CD14-positive monocyte (primary cell): ENCODE measurements at regions not wholly inside any gene's neighbourhood (a gene's known extent, or its start where the extent isn't known, plus 50 kb on each side); places are given as distances from the start of the nearest gene placed in this dataset.

ENCODE experiments used
- DNase-seq, 3 donors: peaks; one replicate each; pipeline ENCODE4 v3.0.0-alpha.2; 2011 to 2022
- H2AFZ ChIP-seq: 2 replicates; pipeline ENCODE4 v1.6.0; 2012; ENCODE audit warnings: mild to moderate bottlenecking, low read depth, low read length, inconsistent platforms; ENCODE audit not compliant: insufficient read depth, poor library complexity, severe bottlenecking
- H3K27ac ChIP-seq, 2 donors: 1 replicate in 1 of 2; 2 replicates in 1 of 2; pipeline ENCODE4 v1.5.1; 2012 to 2013; ENCODE audit warnings: low read length in 2 of 2, control low read depth in 1 of 2, inconsistent platforms in 1 of 2, low read depth in 1 of 2, mild to moderate bottlenecking in 1 of 2
- H3K27me3 ChIP-seq, 2 donors: one replicate each; pipeline versions ENCODE4 v1.6.0 to v1.6.1; 2011 to 2013; ENCODE audit warnings: low read length in 2 of 2; ENCODE audit not compliant: control insufficient read depth in 2 of 2, insufficient read depth in 2 of 2
- H3K36me3 ChIP-seq, 2 donors: replicated peaks in 1 of 2; 1 replicate in 1 of 2; 2 replicates in 1 of 2; pipeline versions ENCODE4 v1.5.1 to v1.6.1; 2012 to 2013; ENCODE audit warnings: low read length in 2 of 2, control low read depth in 1 of 2, inconsistent platforms in 1 of 2, mild to moderate bottlenecking in 1 of 2; ENCODE audit not compliant: insufficient read depth in 2 of 2, control insufficient read depth in 1 of 2
- H3K4me1 ChIP-seq, 2 donors: 1 replicate in 1 of 2; 2 replicates in 1 of 2; pipeline versions ENCODE4 v1.5.1 to v1.6.1; 2012 to 2013; ENCODE audit warnings: low read length in 2 of 2, control low read depth in 1 of 2, inconsistent platforms in 1 of 2, mild to moderate bottlenecking in 1 of 2, moderate library complexity in 1 of 2; ENCODE audit not compliant: insufficient read depth in 2 of 2, control insufficient read depth in 1 of 2
- H3K4me2 ChIP-seq: replicated peaks from 2 replicates; pipeline ENCODE3; 2012; ENCODE audit warnings: low read length, moderate library complexity, mild to moderate bottlenecking; ENCODE audit not compliant: poor library complexity, severe bottlenecking; ENCODE audit errors: extremely low read depth
- H3K4me3 ChIP-seq, 3 experiments: fragments of 200-600 bp in 1 of 3; sonication (generic) in 1 of 3; replicated peaks in 1 of 3; 1 replicate in 2 of 3; 2 replicates in 1 of 3; pipeline ENCODE4 v1.5.1; 2011 to 2013; ENCODE audit warnings: low read length in 3 of 3, mild to moderate bottlenecking in 3 of 3, control low read depth in 2 of 3, low read depth in 2 of 3, inconsistent platforms in 1 of 3, moderate library complexity in 1 of 3
- H3K79me2 ChIP-seq: 2 replicates; pipeline ENCODE4 v1.6.0; 2012; ENCODE audit warnings: mild to moderate bottlenecking, control low read depth, inconsistent platforms, low read length, moderate library complexity; ENCODE audit not compliant: insufficient read depth
- H3K9ac ChIP-seq: 2 replicates; pipeline ENCODE4 v1.6.0; 2017; ENCODE audit warnings: low read length, mild to moderate bottlenecking; ENCODE audit not compliant: insufficient read depth, poor library complexity, severe bottlenecking
- H3K9me3 ChIP-seq, 2 donors: replicated peaks in 1 of 2; 1 replicate in 1 of 2; 2 replicates in 1 of 2; pipeline versions ENCODE4 v1.5.1 to v1.6.1; 2012 to 2013; ENCODE audit warnings: low read length in 2 of 2, control low read depth in 1 of 2; ENCODE audit not compliant: control insufficient read depth in 1 of 2, insufficient read depth in 1 of 2
- H4K20me1 ChIP-seq: 2 replicates; pipeline ENCODE4 v1.6.0; 2012; ENCODE audit warnings: mild to moderate bottlenecking, low read length, control low read depth, moderate library complexity; ENCODE audit not compliant: insufficient read depth
- H3K27ac Mint-ChIP-seq, 7 donors: one replicate each; pipeline ENCODE4 v1.8.0; 2020; ENCODE audit warnings: mild to moderate bottlenecking in 7 of 7, mixed read lengths in 7 of 7, moderate library complexity in 6 of 7, inconsistent platforms in 2 of 7
- H3K27me3 Mint-ChIP-seq, 3 donors: one replicate each; pipeline ENCODE4 v1.8.0; 2021 to 2022; ENCODE audit warnings: low read depth in 3 of 3, mild to moderate bottlenecking in 3 of 3, mixed read lengths in 3 of 3, moderate library complexity in 3 of 3, inconsistent platforms in 1 of 3
- H3K36me3 Mint-ChIP-seq, 2 donors: one replicate each; pipeline ENCODE4 v1.8.0; 2020; ENCODE audit warnings: mixed read lengths in 2 of 2, inconsistent platforms in 1 of 2, mild to moderate bottlenecking in 1 of 2
- H3K4me1 Mint-ChIP-seq: one replicate; pipeline ENCODE4 v1.8.0; 2020; ENCODE audit warnings: mild to moderate bottlenecking, mixed read lengths
- H3K4me3 Mint-ChIP-seq, 2 donors: one replicate each; pipeline ENCODE4 v1.8.0; 2020; ENCODE audit warnings: mild to moderate bottlenecking in 2 of 2, mixed read lengths in 2 of 2, moderate library complexity in 1 of 2
- H3K9me3 Mint-ChIP-seq, 7 donors: one replicate each; pipeline ENCODE4 v1.8.0; 2020 to 2022; ENCODE audit warnings: mixed read lengths in 7 of 7, mild to moderate bottlenecking in 6 of 7, moderate library complexity in 6 of 7, inconsistent platforms in 2 of 7
- WGBS: methylation state at CpG from one replicate; pipeline ENCODE4 v1.1.5; 2013; ENCODE audit warnings: missing lambda C conversion rate; ENCODE audit not compliant: insufficient coverage; 5-methylcytosine and 5-hydroxymethylcytosine counted together
- intact Hi-C, 2 donors: fragments of 100-400 bp; cut with micrococcal nuclease; formaldehyde crosslinking; loops; one replicate each; pipeline versions ENCODE4 v1.15.0 to v1.15.1; 2023
- TF ChIP-seq, protein P1 (sequence below): fragments of 200-600 bp; IDR thresholded peaks from one replicate; pipeline ENCODE4 v1.8.0; 2022; ENCODE audit warnings: antibody characterized with exemption, mild to moderate bottlenecking

DNA sequence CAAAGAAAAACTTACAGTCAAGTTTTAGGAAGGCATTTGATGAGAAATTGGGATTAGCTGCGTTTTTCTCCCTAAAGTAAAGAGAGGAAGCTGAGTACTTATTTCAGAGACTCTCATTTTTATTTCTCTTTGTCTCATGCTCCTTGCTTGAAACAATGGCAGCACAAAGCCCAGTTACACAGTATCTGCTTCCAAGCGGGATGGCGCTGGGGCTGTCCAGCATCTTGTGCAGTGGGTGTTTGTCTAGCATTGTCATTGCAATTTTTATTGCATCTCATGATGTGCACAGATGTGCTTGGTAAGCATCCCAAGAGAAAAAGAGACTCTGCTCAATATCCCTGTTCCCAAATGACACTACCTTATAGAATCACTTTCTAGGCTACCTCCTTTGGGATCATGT is 102.8 kb upstream of the ZNF521 start:
- Histone ChIP-seq H3K27ac (no peak overlapping the region), H3K4me3 (no peak overlapping the region), H3K4me2 (no peak overlapping the region), H4K20me1 (no peaks in the 10 kb centered on the region), H3K79me2 (no peaks in the 10 kb centered on the region), H3K9ac (no peak overlapping the region), H3K27me3 (no peaks in the 10 kb centered on the region), H3K4me1 (no peaks in the 10 kb centered on the region), H3K9me3 (peaks cover 0 to 2% of the 10 kb centered on the region in 2 donors), H2AFZ (no peak overlapping the region), H3K36me3 (no peaks in the 10 kb centered on the region)
- Mint-ChIP-seq H3K27ac (no peak overlapping the region), H3K36me3 (no peaks in the 10 kb centered on the region), H3K4me3 (no peak overlapping the region), H3K9me3 (peaks cover 0 to 8% (median 4%) of the 10 kb centered on the region in 7 donors), H3K4me1 (no peaks in the 10 kb centered on the region), H3K27me3 (peaks cover 0 to 5% (median 0%) of the 10 kb centered on the region in 3 donors)
- intact Hi-C loops: no loop called here
- TF ChIP-seq, protein P1, sequence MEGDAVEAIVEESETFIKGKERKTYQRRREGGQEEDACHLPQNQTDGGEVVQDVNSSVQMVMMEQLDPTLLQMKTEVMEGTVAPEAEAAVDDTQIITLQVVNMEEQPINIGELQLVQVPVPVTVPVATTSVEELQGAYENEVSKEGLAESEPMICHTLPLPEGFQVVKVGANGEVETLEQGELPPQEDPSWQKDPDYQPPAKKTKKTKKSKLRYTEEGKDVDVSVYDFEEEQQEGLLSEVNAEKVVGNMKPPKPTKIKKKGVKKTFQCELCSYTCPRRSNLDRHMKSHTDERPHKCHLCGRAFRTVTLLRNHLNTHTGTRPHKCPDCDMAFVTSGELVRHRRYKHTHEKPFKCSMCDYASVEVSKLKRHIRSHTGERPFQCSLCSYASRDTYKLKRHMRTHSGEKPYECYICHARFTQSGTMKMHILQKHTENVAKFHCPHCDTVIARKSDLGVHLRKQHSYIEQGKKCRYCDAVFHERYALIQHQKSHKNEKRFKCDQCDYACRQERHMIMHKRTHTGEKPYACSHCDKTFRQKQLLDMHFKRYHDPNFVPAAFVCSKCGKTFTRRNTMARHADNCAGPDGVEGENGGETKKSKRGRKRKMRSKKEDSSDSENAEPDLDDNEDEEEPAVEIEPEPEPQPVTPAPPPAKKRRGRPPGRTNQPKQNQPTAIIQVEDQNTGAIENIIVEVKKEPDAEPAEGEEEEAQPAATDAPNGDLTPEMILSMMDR: no peak
- DNase-seq: no peak
- WGBS: no CpG with 5 or more reads among the region's 3 CpGs

DNA sequence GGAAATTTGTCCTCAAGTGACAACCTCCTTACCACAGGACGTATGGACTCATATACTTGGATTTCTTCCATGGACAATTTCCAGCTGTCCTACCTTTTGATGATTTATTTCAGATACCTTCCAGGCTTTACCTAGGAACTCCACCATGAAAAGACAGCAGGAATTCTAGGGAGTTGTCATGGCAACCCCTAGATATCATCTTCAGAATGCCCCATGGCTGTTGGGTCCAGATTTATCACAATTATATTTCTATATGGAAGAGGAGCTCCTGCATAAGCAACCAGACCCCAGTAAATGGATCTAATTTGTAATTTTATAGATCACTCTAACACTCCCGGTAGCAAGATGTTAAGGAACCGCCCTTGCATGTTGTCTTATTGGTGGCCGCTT is 102.3 kb upstream of the ZNF521 start:
- H3K9ac ChIP-seq: no peak overlapping the region
- no peaks in the 10 kb centered on the region for H3K27me3 ChIP-seq
- no peaks in the 10 kb centered on the region for H3K79me2 ChIP-seq
- no peak overlapping the region for H3K27ac Mint-ChIP-seq
- H3K4me1 Mint-ChIP-seq: no peaks in the 10 kb centered on the region
- H3K4me2 ChIP-seq: no peak overlapping the region
- H3K9me3 Mint-ChIP-seq: peaks cover 0 to 8% (median 4%) of the 10 kb centered on the region in 7 donors
- H3K36me3 Mint-ChIP-seq: no peaks in the 10 kb centered on the region
- intact Hi-C loops: no loop called here
- H3K36me3 ChIP-seq: no peaks in the 10 kb centered on the region
- H3K4me3 ChIP-seq: no peak overlapping the region
- TF ChIP-seq, protein P1: no peak
- no peak overlapping the region for H3K4me3 Mint-ChIP-seq
- no CpG with 5 or more reads among the region's 4 CpGs for WGBS
- peaks cover 0 to 5% (median 0%) of the 10 kb centered on the region in 3 donors for H3K27me3 Mint-ChIP-seq
- DNase-seq: no peak
- peaks cover 0 to 2% of the 10 kb centered on the region in 2 donors for H3K9me3 ChIP-seq
- no peak overlapping the region for H2AFZ ChIP-seq
- no peak overlapping the region for H3K27ac ChIP-seq
- H3K4me1 ChIP-seq: no peaks in the 10 kb centered on the region
- H4K20me1 ChIP-seq: no peaks in the 10 kb centered on the region
